HG03196 (cell line): ENCODE measurements at regions not wholly inside any gene's neighbourhood (a gene's known extent, or its start where the extent isn't known, plus 50 kb on each side); places are given as distances from the start of the nearest gene placed in this dataset.

Experiments used
- ATAC-seq: cut with Tn5 transposase; IDR thresholded peaks from one replicate; pipeline ENCODE4 v1.9.1; 2021; ENCODE audit not compliant: unreplicated experiment

DNA sequence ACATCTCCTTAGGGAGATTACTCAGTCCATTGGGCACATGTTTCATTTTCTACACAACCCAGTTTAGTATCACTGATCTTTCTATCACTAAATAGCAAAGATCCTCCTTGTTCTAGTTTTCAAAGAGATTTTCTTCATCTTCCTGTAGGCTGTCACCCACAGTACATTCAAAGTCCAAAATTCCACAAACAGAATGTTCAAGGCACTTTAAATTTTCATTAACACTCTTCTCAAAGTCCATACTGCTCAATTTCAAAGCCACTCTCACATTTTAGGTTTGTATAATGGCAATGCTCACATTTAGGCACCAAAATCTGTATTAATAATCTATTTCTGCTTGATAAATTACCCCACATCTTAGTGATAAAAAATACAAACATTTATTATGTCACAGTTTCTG lies 152.8 kb downstream of the FSIP2 start:
- ATAC-seq, result no peak

DNA sequence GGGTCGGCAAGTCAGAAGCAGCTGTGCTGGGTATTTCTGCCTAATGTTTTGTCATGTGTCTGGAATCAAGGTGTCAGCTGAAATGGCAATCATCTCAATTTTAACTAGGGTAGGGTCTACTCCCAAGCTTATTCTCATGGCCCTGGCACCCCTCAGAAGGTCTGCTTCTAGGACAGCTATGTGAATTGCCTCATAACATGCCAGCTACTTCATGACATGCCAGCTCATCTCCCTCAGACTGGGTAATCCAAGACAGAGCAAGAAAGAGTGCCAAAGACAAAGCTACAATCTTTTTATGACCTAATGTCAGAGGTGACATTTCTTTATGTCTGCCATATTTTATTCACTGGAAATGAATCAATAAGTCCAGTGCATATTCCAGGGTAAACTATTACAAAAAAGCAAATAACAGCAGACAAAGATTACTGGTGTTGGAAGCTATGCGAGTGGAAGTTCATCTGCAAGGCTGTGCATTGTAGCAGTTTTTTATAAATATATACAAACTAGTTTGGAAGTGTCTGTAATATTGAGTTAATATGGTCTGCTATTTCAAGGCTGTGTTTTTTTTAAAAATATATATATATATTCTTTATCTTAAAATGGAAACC lies 153.3 kb downstream of the FSIP2 start:
- no peak for ATAC-seq

DNA sequence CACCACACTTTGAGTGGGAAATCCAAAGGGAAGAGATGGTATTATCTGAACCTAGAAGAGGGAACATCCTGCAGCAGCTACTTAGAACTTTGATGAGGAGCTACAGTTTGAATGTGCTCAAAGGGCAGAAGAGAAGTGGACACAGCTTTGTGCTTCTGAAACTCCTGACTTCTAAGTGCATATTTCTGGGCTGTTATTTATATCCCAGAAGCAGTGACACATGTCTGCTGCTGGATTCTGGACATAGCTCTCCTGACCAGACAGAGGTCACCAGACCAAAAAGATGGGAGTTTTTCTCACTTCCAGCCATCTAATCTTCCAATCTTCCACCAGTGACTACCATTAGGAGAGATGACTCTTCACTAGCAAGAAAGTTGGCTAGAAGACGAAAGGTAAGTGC lies 153.9 kb downstream of the FSIP2 start:
- no peak for ATAC-seq

DNA sequence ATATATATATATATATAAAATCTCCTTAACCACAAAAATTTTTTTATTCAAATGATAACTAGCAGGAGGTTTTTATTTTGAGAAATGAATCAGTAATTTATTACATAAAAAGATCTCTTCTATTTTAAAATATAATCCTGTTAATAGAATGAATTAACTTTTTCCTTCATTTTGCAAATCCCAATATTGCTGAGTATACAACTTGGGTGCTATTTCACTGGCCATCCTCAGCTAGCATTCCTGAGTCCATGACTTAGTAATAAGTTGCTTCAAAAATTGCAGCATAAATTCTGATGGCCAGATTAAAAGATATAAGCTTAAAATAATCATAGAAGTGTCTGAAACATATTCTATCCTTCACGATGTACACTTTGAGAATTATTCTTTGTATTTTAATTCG lies 155.6 kb downstream of the FSIP2 start:
- ATAC-seq, result no peak

DNA sequence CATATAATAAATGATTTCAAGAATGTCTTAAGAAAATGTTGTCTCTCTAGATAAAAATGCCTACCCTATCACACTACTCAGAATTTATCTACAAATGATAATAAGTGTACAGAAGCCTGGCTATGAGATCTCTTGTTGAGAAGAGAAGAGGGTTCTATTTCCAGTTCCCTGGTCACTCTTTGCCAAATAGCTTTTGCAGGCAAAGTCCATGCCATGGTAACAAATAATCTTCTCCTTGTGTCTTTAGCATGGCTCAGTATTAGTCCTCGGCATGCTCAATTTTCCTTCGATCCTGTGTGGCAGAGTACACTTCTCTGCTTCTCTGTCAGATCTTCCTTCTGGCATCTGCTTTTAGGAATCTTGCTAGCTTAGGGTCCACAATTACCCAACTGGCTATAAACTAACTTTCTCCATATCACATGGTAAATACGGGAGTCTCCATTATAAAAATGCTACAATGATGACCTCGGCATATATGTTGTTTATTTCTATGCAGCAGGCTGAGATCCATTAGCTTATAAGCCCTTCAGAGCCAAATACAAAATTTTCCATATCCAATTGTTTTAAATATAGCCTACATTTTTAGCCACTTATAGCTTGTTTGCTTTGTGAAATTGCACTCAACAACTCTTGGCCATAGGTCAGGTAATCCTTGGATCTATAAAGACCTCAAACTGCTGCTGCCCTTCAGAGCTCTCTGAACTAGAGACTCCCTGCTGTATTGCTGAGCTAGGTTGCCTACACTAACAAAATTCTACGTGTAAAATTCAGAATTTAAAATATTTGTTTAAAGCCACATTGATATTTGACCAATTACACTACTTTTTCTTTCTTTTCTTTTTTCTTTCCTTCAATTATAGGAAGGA lies 157.5 kb downstream of the FSIP2 start:
- no peak for ATAC-seq

DNA sequence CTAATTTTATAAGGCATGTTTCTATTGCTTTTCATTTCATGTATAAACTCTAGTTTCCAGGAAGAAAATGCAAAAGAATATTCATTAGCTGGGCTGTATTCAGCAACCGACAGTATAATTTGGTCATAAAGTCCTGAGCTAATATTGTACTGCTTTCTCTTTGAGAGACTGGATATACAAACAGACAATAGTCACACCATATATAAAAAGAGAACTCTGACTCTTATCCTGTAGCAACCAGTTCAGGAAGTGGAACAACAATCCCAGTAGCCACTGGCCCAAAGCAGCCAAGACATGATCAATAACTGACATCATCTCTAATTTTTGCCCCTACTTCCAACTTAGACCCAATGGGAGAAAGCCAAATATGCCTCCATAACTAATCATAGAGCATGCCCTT lies 160.8 kb downstream of the FSIP2 start:
- no peak for ATAC-seq

DNA sequence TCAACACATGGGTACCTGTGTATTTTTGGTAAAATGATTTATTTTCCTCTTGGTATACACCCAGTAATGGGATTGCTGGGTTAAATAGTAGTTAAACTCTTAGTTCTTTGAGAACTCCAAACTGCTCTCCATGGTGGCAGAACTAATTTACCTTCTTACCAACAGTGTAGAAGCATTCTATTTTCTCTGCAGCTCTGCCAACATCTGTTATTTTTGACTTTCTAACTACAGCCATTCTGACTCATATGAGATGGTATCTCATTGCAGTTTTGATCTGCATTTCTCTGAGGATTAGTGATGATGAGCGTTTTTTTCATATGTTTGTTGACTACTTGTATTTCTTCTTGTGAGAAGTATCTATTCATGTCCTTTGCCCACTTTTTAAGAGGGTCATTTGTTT lies 180.6 kb downstream of the FSIP2 start:
- no peak for ATAC-seq

DNA sequence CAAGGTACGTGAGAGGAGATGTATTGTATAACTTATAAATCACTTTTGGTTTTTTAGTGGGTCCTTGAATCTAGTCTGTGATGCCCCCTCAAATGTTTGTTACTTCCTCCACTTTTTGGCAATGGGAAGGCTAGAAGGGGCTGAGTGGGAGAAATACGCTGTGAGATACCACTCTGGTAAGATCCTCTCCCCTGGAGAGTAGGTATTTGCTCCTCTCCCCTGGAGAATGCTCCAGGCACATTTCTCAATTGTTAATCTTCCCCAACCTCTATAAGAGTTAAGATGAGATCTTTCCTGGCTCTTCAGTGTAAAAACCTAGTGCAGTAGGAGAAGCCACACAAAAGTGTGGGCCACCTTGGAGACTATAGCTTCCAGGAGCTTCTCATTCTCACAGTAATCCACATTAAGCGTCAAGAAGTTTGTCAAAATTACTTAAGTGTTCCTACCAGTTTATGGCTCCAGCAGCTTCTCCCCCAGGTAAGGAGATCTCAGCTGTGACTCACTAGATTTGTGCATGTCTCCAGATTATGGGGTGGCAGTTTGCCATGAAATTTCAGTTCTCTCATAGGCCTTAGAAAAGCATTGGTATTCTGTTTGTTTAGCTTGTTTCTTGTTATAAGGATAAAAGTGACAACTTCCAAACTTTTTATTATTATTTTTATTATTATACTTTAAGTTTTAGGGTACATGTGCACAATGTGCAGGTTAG lies 182.6 kb downstream of the FSIP2 start:
- no peak for ATAC-seq

DNA sequence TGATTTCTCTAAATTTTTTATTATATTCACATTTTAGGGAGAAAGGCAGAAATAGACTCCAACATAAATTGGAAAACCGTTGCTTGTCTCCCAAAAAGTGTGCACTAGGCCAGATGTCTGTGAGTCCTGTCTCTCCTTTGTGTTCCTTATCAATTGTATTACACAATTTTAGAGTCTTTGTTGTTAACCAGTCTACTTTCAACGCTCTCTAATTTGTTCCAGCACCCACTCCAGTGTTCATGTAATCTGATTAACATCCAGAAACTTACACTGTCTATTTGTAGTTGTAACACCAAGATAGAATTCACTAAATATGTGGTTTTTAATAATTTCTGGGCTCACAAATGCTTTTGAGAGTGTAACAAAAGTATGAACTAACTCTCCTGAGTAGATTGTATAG lies 195.6 kb downstream of the FSIP2 start:
- ATAC-seq, result no peak

DNA sequence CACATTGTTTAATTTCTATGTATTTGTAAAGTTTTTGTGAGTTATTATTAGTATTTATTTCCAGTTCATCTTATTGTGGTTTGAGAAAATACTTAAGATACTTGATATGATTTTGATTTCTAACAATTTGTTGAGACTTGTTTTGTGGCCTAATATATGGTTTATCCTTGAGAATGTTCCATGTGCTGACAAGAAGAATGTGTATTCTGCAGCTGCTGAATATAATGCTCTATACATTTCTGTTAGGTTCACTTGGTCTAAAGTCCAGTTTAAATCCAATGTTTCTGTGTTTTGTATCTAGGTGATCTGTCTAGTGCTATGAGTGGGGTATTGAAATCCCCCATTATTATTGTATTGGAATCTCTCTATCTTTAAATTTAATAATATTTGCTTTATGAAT lies 201.3 kb downstream of the FSIP2 start:
- no peak for ATAC-seq

DNA sequence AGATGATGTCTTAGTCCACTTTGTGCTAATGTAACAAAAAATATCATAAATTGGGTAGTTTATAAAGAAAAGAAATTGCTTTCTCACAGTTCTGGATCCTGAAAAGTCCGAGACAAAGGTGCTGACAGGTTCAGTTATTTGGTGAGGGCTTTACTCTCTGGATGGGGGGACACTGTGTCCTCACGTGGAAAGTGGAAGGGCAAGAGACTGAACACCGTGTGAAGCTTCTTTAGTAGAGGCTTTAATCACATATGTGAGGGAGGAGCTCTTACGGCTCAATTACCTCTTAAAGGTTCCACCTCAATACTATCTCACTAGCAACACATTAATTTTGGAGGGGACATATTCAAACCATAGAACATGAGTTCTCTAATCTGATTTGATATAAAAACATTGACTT lies 204.3 kb downstream of the FSIP2 start:
- ATAC-seq, result no peak

DNA sequence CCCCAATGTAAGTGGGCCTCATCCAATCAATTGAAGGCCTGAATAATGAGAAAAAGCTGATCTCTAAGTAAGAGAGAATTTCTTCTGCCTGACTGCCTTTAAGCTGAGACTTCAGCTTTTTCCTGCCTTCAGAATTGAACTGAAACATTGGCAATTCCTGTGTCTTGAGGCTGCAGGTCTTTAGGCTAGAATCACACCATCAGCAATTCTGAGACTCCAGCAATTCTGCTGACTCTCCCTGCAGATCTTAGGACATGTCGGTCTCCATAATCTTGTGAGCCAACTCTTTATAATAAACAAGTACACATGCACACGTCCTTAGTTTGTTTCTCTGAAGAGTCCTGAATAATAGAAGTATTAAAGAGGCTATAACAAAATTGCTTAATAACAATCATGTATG lies 209.1 kb downstream of the FSIP2 start:
- ATAC-seq, result no peak

DNA sequence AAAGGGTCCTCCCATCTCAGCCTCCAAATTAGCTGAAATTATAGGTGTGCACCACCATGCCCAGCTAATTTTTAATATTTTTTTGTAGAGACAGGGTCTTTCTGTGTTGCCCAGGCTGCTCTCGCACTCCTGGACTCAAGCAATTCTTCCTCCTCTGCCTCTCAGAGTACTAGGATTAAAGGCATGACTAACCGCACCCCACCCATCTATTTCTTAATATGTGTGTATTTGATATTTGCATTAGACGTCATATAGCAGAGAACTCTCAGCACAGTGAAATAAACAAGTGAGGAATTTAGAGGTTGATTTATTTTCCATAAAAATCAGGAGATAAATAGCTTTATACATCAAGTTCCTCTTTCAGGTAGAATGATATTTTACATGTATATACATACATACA lies 213.5 kb downstream of the FSIP2 start:
- ATAC-seq, result no peak

DNA sequence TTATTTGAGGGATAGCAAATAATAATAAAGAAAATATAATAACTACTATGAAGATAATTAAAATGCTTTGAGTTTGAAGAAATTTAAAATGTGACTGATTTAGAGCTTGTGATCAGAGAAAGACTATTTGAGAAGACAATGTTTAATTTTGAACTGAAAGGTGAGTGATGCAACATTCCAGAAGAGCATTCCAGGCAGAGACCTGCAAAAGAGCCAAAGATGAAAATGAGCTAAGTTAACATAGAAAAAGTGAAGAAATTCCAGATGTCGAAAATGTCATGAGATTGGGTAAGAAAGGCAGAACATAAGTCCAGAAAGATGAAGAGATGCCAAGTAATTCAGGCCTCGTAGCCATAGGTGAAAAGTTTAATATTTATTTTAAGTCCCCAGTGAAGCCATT lies 215.8 kb downstream of the FSIP2 start:
- ATAC-seq, result no peak

DNA sequence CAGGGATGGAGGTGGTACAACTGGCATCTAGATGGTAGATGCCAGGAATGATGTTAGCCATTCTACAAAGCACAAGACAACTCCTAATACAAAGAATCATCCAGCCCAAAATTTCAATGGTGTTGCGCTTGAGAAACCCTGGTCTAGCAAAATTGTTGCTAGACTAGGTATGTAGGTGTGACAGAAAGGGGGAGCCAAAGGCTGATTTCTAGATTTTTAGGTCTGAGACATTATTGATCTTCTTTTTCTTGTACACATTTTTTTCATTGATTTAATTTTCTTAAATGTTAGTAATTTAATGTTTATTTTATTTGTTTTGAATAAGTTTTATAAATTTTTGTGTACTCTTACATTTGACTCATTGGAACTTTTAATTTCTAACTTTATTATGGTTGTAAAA lies 216.4 kb downstream of the FSIP2 start:
- no peak for ATAC-seq

DNA sequence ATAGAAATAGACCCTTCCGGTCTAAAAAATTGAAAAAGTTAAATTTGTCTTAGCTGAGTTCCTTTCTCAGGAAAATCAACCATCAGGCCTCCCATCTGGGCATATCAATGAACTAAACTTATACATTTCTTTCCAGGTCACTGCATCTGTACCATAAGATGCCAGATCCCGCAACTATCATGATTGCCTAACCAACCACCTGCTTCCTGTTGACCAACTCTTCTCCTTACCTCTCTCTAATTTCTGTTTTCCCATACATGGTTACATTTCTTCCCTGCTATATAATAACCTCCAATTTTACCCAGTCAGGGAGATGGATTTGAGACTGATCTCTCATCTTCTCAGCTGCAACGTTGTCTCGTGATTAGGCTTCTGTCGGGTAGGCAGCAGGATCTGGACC lies 228.7 kb downstream of the FSIP2 start:
- ATAC-seq, result no peak

DNA sequence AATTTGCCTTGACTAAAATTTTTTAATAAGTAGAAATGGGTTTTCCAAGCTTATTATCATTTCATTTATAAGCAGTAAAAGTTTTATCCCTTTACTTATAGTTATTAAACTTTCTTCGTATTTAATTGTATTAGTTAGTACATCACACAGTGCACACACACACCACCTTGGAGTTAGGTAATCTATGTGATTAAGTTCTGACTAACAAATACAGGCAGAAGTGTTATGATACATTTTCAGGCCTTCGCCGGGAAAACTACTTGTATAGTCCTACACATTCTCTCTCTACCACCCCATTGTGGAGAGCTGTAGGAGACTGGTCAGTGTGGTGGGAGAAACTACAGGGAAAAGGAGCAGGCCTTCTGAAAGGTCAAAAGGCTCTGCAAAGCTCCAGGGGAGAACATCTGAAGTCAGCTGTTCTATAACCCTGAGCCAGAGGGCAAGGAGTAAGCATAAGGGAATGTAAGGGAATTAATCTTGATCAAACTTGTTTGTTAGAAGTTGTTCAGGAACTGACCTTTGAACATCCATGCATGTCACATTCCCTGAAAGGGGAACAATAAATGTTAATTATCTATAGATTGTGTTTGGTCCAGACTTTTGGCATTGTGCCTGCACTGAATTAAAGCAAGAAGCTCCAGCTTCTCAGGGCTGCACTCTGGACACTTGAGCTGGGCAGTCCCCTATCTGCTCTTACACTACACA lies 231.7 kb downstream of the FSIP2 start:
- no peak for ATAC-seq

DNA sequence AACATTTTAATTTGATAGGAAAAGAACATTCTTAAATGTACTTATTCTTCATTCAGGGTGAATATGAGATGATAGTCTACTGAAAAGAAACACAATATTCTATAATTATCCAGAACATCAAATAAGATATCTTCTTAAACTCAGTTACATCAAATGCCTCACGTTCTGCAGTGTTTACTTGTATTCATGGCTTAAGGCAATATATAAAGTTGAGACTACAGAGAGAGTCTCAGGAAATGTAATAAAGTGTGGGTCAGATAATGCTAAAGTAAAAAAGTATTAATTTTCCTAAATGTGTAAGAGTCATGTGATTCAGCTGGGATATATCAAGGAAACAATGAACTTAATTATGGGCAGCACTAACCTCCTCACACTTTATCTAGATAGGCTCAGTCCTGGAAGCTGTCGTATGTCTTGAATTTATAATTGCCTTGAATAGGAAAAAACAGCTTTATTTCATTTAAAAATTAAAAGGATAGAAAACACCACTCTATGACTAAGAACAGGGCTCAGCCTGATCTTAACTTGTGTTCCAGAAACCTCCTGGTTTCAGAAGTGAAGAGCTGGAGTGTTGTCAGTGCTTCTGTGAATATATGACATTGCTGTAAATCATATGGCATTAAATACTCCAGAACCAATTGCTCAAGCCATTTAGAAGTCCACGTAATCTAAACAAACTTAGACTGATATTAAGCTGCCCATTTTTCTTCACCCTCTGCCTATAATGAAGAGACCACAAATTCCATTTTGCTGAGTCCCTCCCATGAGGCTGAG lies 240.2 kb downstream of the FSIP2 start:
- no peak for ATAC-seq

DNA sequence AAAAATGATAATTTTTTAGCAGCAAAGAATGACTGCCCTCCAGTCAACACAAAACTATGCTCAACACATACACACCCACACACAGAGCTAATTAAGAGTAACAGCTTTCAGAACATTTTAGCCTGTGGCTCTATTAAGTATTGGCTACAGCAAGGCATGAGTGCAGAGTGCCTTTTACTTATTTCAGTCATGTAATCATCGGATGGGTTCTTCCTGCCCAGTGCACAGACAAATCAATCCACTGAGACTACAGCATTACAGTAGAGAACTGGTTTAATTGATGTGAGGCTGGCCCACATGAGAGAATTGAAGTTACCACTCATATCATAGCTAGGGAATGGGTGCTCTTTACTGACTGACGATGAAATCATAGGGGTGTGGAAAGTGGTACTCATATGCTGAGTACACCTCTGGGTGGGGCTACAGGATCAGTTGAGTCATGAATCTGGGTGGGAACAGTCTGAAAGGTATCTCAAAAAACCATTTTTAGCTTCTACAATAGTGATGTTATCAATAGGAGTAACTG lies 241.0 kb downstream of the FSIP2 start:
- no peak for ATAC-seq

DNA sequence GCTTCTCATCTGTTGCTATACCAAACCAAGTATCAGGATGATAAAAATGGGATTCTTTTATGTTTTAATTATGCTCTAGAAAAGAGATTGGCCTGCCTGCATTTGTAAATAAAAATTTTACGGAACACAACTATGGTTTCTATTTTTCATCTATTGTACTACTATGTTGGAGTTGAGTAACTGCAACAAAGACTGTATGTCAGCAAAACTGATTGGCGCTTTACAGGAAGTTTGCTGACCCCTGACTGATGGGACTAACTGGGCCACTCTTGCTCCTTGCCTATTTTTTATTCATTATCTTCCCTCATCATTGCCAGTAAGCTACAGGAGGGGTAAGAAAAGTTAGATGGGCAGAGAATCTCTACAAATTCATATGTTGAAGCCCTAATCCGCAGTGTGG lies 242.3 kb downstream of the FSIP2 start:
- ATAC-seq, result no peak

DNA sequence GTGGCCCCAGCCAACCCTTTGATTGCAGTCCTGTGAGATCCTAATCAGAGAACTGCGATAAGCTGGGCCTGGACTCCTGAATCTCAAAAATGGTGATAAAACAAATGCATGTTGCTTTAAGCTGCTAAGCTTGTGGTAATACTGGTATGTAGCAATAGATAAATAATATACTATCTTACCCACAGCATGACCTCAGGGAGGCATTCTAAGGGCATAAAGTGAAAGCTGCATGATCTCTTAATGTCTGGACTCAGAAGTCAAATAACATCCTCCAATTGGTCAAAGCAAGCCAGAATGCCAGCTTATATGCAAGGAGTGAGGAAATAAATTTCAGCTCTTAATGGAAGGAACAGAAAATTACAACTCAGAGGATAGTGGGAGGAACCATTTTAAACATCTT lies 246.1 kb downstream of the FSIP2 start:
- no peak for ATAC-seq
